AG09319 (cell line): ENCODE measurements at regions not wholly inside any gene's neighbourhood (a gene's known extent, or its start where the extent isn't known, plus 50 kb on each side); places are given as distances from the start of the nearest gene placed in this dataset.
"Not testable (repeated sequence)": the region's sequence is repeated elsewhere in the genome, so short reads cannot be mapped to it uniquely, and the experiment has no call there.

ENCODE experiments used
- DNase-seq: peaks from one replicate; pipeline ENCODE4 v3.0.0-alpha.2; 2010; ENCODE audit warnings: low read depth; ENCODE audit errors: extremely low read depth

DNA sequence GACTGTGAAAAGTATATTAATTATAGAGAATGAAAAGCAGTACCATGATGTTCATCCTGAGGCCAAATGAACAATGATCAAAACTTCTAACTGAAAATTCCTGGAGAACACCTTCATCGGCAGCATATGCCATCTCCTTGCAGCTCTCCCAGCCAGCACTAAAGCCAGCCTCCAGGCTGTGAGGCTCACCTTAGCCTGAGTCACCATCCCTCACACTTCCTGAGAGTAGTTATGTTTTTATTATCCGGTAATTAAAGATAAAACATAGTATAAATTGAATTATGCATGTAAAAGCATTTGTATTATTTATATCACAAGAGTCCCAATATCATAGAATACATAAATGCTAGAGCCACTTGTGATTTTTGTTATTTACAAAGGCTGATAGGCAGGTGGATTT, 341.9 kb downstream of the BCL2L11 start:
- DNase-seq, result not testable (repeated sequence)

- not testable (repeated sequence) for DNase-seq
These were observed 342.6 kb downstream of the BCL2L11 start for GRCh38 chr2:111463238-111463848.

GRCh38 chr2:111463956-111464355, 343.2 kb downstream of the BCL2L11 start:
- DNase-seq, result not testable (repeated sequence)

GRCh38 chr2:111464367-111464766, 343.7 kb downstream of the BCL2L11 start:
- DNase-seq, result not testable (repeated sequence)

DNA sequence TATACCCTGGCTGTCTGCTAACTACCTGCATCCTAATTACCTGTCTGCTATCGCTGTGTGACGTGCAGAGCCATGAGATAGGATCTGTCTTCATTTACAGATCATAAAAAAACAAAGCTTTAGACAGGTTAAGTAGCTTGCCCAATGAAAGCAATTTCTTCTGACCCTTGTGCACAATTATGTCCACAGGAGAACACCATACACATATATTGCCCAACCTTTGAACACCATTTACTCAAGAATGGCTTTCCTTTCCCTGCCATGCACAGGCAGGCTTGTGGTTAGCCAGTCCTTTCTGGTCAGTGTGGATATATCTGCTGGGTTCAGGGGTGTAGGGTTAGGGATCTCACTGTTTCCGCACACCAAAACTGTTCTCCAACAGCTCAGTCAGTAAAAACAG, 344.8 kb downstream of the BCL2L11 start:
- DNase-seq, result not testable (repeated sequence)

GRCh38 chr2:111466744-111467143, 346.0 kb downstream of the BCL2L11 start:
- not testable (repeated sequence) for DNase-seq

- DNase-seq, result not testable (repeated sequence)
These were observed 350.2 kb downstream of the BCL2L11 start for GRCh38 chr2:111470924-111471323.

DNA sequence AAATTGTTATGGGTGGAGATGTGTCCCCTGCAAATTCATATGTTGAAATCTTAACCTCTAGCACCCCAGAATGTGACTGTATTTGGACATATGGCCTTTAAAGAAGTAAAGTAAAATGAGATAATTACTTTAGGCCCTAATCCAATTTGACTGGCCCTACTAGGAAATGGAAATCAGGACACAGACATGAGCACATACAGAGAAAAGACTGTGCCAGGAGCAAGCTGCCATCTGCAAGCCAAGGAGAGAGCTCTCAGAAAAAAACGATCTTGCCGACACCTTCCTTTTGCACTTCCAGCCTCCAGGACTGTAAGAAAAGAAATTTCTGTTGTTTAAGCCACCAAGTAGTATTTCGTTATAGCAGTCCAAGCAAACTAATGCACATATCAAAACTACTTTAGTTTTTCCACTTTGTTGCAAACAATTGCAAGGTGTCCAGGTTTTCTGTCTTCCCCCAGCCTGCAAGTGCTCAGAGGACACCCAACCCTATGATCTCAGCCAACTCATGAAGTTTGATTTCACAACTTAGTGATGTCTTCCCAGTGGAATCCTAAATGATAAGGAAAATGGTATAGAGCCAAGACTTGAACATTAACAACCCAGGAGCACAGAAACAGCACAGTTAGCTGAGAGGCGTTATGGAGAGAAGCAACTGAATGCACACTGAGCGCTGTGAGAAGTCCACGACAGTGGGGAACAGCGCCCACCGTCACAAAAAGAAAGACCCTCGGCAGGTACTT, 351.2 kb downstream of the BCL2L11 start:
- not testable (repeated sequence) for DNase-seq

- not testable (repeated sequence) for DNase-seq
These were observed 352.2 kb downstream of the BCL2L11 start for GRCh38 chr2:111472844-111473403.

- DNase-seq, result not testable (repeated sequence)
These were observed 352.8 kb downstream of the BCL2L11 start for GRCh38 chr2:111473522-111473921.

- DNase-seq, result not testable (repeated sequence)
These were observed 353.5 kb downstream of the BCL2L11 start for GRCh38 chr2:111474198-111474705.

DNA sequence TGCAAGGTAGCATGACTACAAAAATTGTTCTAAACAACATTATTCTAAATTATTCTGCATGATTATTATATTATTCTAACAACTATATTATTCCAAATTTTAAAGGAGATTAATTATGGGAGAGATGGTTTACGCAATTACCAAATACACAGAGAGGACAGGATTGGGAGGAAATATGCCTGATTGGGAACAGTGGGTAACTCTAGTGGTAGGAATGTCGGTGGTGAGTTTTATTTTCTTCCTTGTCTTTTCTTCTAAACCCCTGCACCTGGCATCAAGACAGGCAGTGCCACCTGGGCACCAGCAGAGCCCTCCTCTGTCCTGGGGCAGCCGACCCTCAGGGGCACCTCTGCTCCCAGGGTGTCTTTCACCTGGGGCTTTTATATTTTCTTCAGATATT, 357.6 kb downstream of the BCL2L11 start:
- DNase-seq, result not testable (repeated sequence)

- DNase-seq, result not testable (repeated sequence)
These were observed 358.2 kb downstream of the BCL2L11 start for GRCh38 chr2:111478871-111479318.

- DNase-seq, result not testable (repeated sequence)
These were observed 359.4 kb downstream of the BCL2L11 start for GRCh38 chr2:111480016-111480625.

DNA sequence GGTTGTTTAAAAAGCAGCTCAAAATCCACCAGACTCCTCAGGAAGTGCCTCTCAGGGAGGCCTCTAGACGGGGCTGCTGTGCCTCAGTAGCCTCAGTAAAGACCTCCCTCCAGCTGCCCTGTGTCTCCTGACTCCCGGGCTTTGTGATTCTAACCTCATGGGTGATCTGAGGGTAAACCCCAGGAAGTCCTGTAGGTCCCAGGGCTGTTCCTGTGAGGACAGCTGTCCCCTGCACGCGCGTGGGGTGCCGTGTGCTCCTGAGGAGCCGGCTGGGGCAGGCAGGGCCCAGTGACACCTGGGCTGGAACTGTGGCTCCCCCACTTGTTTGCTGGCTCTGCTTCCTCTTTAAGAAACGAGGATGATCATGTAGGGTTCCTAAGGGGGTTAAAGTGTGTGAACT, 359.9 kb downstream of the BCL2L11 start:
- not testable (repeated sequence) for DNase-seq

DNA sequence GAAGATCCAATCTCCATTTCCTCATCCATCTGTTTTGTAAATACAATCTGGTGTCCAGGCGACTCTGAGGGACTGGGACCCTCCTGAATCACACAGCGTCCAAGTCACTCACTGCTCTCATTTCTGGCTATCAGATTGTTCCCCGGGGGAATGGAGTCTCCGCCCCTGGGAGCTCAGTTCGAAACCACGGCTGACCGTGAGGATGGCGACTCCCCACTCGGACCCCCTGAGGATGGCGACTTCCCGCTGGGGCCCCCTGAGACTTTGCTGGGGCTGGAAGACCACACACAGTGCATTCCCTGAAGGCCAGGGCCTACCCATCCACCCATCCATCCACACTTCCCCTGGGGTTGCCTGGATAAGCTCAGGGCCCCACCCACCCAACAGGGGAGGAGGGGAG, 360.5 kb downstream of the BCL2L11 start:
- not testable (repeated sequence) for DNase-seq

DNA sequence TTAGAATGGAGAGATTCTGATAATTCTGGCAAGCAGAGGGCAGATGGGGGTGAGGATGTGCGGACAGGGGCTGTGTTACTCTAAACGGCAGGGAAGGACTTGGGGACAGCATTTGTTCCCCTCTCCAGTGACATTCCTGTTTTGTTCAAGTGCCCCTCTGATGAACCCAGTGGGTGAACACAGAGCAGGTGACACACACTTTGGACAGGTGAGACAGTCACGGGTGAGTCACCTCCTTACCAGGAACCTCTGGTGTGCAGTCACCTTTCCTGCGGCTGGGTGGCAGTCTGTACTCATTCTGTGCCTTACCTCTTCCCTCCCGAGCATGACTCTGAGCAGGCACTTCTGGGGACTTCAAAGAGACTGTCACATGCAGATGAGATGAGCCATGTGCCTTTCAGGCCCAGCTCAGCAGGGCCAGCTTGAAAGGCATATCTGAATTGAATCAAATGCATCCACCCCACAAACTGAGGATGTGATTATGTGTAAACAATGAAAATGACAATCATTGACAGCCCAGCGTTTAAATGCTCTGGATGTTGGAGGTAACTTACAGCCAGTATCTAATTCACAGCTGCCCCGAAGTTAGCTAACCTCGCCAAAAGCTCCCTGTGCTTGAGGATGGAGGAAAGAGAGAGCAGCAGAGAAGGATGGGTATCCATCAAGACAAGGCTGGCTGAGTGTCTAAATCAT, 362.4 kb downstream of the BCL2L11 start:
- not testable (repeated sequence) for DNase-seq

GRCh38 chr2:111484097-111484496, 363.4 kb downstream of the BCL2L11 start:
- not testable (repeated sequence) for DNase-seq

- not testable (repeated sequence) for DNase-seq
These were observed 365.2 kb downstream of the BCL2L11 start for GRCh38 chr2:111485895-111486294.

GRCh38 chr2:111488451-111488850, 367.7 kb downstream of the BCL2L11 start:
- not testable (repeated sequence) for DNase-seq

- DNase-seq, result not testable (repeated sequence)
These were observed 368.7 kb downstream of the BCL2L11 start for GRCh38 chr2:111489460-111489859.
